AG20443 (cell line): ENCODE measurements at regions not wholly inside any gene's neighbourhood (a gene's known extent, or its start where the extent isn't known, plus 50 kb on each side); places are given as distances from the start of the nearest gene placed in this dataset.
A peak's percentile ranks its signal among the peaks of the same experiment; 100 is the strongest.
"Not testable (repeated sequence)": the region's sequence is repeated elsewhere in the genome, so short reads cannot be mapped to it uniquely, and the experiment has no call there.

Experiments used
- DNase-seq: peaks from one replicate; pipeline ENCODE4 v3.0.0; 2012; ENCODE audit warnings: low spot score, mixed read lengths

- no peak for DNase-seq
Observed at GRCh38 chr1:104463126-104463697, 713.5 kb downstream of the AMY1C start.

GRCh38 chr1:104466068-104466467 lies 716.4 kb downstream of the AMY1C start:
- no peak for DNase-seq

GRCh38 chr1:104467590-104467989 lies 717.9 kb downstream of the AMY1C start:
- no peak for DNase-seq

- no peak for DNase-seq
Observed at GRCh38 chr1:104468282-104468681, 718.6 kb downstream of the AMY1C start.

- no peak for DNase-seq
Observed at GRCh38 chr1:104476126-104476525, 726.4 kb downstream of the AMY1C start.

- no peak for DNase-seq
Observed at GRCh38 chr1:104488296-104489015, 738.8 kb downstream of the AMY1C start.

- no peak for DNase-seq
Observed at GRCh38 chr1:104526158-104526795, 776.6 kb downstream of the AMY1C start.

- no peak for DNase-seq
Observed at GRCh38 chr1:104531990-104532389, 782.3 kb downstream of the AMY1C start.

GRCh38 chr1:104574620-104575019 lies 824.9 kb downstream of the AMY1C start:
- no peak for DNase-seq

GRCh38 chr1:104592926-104593325 lies 843.2 kb downstream of the AMY1C start:
- DNase-seq: no peak

GRCh38 chr1:104593413-104594187 lies 843.9 kb downstream of the AMY1C start:
- no peak for DNase-seq

- DNase-seq: no peak
Observed at GRCh38 chr1:104617474-104617873, 867.8 kb downstream of the AMY1C start.

- no peak for DNase-seq
Observed at GRCh38 chr1:104621221-104621620, 871.5 kb downstream of the AMY1C start.

GRCh38 chr1:104624538-104624937 lies 874.8 kb downstream of the AMY1C start:
- no peak for DNase-seq

- no peak for DNase-seq
Observed at GRCh38 chr1:104629589-104629988, 879.9 kb downstream of the AMY1C start.

- DNase-seq: no peak
Observed at GRCh38 chr1:104630567-104631149, 881.0 kb downstream of the AMY1C start.

GRCh38 chr1:104636581-104636980 lies 886.9 kb downstream of the AMY1C start:
- DNase-seq: no peak

GRCh38 chr1:104646233-104646632 lies 896.5 kb downstream of the AMY1C start:
- DNase-seq: no peak

GRCh38 chr1:104648269-104648691 lies 898.6 kb downstream of the AMY1C start:
- peak; percentile 6 for DNase-seq

- DNase-seq: not testable (repeated sequence)
Observed at GRCh38 chr1:104664374-104664773, 914.7 kb downstream of the AMY1C start.

GRCh38 chr1:104665300-104665699 lies 915.6 kb downstream of the AMY1C start:
- DNase-seq: no peak

- no peak for DNase-seq
Observed at GRCh38 chr1:104671684-104672353, 922.1 kb downstream of the AMY1C start.
